IPS-18a (cell line): ENCODE measurements at regions not wholly inside any gene's neighbourhood (a gene's known extent, or its start where the extent isn't known, plus 50 kb on each side); places are given as distances from the start of the nearest gene placed in this dataset.

ENCODE experiments used
- H3K27ac ChIP-seq: one replicate; pipeline ENCODE4 v1.5.1; 2013; ENCODE audit warnings: low read length
- H3K27me3 ChIP-seq: one replicate; pipeline ENCODE4 v1.6.1; 2013; ENCODE audit warnings: mild to moderate bottlenecking, low read length; ENCODE audit not compliant: control insufficient read depth, insufficient read depth
- H3K36me3 ChIP-seq: one replicate; pipeline ENCODE4 v1.6.1; 2013; ENCODE audit warnings: low read depth, low read length; ENCODE audit not compliant: control insufficient read depth
- H3K4me1 ChIP-seq: one replicate; pipeline ENCODE4 v1.6.1; 2013; ENCODE audit warnings: low read depth, low read length; ENCODE audit not compliant: control insufficient read depth
- H3K4me3 ChIP-seq: one replicate; pipeline ENCODE4 v1.5.1; 2013; ENCODE audit warnings: low read length
- H3K9ac ChIP-seq: one replicate; pipeline ENCODE4 v1.6.1; 2013; ENCODE audit warnings: mild to moderate bottlenecking, low read length, moderate library complexity
- H3K9me3 ChIP-seq: one replicate; pipeline ENCODE4 v1.6.1; 2013; ENCODE audit warnings: low read depth, low read length; ENCODE audit not compliant: control insufficient read depth

DNA sequence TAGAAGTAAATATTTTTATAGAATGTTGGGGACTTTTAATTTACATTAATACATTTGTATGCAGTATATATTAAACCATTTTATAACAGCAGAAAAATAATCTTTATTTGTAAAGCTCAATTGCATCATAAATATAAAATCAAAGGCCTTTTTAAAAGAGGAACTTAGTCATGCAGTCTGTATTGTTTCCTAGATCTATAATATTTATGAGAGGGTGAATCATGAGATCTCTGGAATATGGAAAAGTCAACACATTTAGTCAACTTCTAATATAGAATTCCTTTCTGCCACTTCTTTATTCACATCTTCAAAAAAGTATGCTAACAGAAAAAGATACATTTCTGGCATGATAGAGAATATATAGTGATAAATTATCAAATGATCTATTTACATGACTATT lies 410.3 kb upstream of the ZNF385D start:
- Histone ChIP-seq H3K9me3 (no peaks in the 10 kb centered on the region), H3K4me1 (peaks cover 3% of the 10 kb centered on the region), H3K36me3 (no peaks in the 10 kb centered on the region), H3K4me3 (no peak overlapping the region), H3K27ac (no peak overlapping the region), H3K27me3 (no peaks in the 10 kb centered on the region), H3K9ac (no peak overlapping the region)

DNA sequence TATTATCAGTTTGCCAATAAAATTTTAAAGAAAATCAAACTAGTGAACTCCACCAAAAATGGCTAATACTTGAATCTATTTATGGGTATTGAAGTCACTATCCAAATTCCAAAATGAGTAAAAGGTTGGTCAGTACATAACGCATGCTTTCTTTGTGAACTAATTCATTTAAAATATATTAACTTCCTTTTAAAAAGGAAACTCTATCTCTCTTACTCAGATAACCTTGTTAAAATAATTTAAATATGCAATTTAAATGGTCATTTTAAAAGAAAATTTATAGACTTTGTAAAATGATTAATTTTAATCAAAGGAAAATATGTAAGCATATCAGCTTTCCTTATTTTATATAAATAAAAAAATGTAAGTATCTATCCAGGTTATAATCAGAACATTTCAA lies 419.4 kb upstream of the ZNF385D start:
- Histone ChIP-seq H3K4me1 (no peaks in the 10 kb centered on the region), H3K4me3 (no peak overlapping the region), H3K9ac (no peak overlapping the region), H3K36me3 (no peaks in the 10 kb centered on the region), H3K9me3 (no peaks in the 10 kb centered on the region), H3K27ac (no peak overlapping the region), H3K27me3 (no peaks in the 10 kb centered on the region)

DNA sequence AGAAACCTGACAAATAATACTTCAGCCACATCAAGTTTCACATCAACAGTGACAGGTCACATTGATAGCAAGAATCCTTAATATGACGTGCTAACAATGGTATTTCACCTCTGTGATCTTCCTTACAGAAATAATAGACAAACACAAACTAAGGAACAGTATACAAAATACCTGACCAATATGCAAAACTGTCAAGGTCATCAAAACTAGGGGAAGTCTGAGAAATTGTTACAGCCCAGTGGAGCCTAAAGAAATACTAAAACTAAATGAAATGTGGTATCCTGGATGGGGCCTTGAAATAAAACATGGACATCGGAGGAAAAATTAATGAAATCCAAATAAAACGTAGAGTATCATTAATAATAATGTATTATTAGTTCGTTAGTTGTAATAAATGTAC lies 422.0 kb upstream of the ZNF385D start:
- Histone ChIP-seq H3K9me3 (no peaks in the 10 kb centered on the region), H3K27me3 (no peaks in the 10 kb centered on the region), H3K27ac (no peak overlapping the region)

DNA sequence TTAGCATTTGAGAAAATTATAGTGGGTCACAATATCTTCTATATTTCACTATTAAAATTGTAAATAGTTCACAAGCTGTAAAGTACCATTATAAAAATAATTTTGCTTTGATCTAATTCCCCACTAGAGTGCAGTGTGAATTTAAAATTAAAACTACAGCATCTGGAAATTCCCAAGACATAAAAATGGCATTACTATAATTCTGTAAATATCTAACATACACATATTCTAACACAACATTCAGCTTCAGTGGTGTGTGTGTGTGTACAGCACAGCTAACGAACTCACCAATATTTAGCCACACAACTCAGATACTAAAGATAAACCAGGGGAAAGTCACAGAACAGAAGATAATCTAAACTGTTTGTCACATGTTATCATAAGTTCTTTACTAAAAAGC lies 424.9 kb upstream of the ZNF385D start:
- Histone ChIP-seq H3K36me3 (no peaks in the 10 kb centered on the region), H3K4me1 (no peaks in the 10 kb centered on the region), H3K27me3 (no peaks in the 10 kb centered on the region), H3K4me3 (no peak overlapping the region), H3K27ac (no peak overlapping the region), H3K9ac (no peak overlapping the region), H3K9me3 (no peaks in the 10 kb centered on the region)

More for the DNA sequence above, 422.0 kb upstream of the ZNF385D start:
- Histone ChIP-seq H3K4me1 (no peaks in the 10 kb centered on the region), H3K9ac (no peak overlapping the region), H3K36me3 (no peaks in the 10 kb centered on the region), H3K4me3 (no peak overlapping the region)

DNA sequence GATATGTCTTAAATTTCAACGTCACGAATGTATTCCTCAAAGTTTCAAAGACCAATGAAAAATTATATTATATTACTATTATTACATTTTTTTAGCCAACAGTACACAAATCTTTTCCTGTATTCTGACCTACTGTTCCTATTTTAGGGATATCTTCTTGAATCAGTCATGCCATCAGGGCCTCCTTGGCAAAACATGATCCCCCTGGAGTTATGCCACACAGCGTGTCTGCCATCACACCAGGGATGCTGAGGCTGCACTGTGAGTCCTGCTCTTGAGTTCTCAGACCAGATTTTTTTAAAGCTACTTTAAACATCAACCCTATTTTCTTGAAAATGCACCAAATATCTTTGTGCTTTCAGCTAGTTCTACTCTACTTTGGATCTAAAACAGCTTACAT lies 425.9 kb upstream of the ZNF385D start:
- Histone ChIP-seq H3K27ac (no peak overlapping the region), H3K4me3 (no peak overlapping the region), H3K9me3 (no peaks in the 10 kb centered on the region), H3K4me1 (no peaks in the 10 kb centered on the region), H3K9ac (no peak overlapping the region), H3K27me3 (no peaks in the 10 kb centered on the region), H3K36me3 (no peaks in the 10 kb centered on the region)

GRCh38 chr3:22189616-22190015 lies 438.6 kb upstream of the ZNF385D start:
- Histone ChIP-seq H3K9me3 (no peaks in the 10 kb centered on the region), H3K9ac (no peak overlapping the region), H3K4me1 (no peaks in the 10 kb centered on the region), H3K4me3 (no peak overlapping the region), H3K27me3 (no peaks in the 10 kb centered on the region), H3K27ac (no peak overlapping the region), H3K36me3 (no peaks in the 10 kb centered on the region)

DNA sequence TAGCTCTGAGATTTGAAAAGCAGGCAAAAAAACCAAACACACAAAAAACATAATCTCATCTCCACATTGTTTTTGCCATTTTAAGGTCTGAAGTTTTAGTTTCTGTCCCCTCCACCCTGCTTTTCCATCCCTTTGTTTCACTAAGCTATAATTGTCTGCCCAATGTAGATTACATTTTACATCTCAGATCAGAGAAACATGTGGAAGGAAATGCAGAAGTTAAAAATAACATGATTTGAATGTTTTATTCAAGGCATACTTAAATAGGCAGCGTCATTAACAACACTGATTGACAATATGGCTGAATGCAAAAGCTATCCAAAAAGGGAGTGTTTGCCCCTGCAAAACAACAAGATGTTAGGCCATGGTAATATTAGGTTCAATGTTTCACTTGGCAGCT lies 448.1 kb upstream of the ZNF385D start:
- H3K9me3 ChIP-seq = no peaks in the 10 kb centered on the region
- H3K27me3 ChIP-seq = no peaks in the 10 kb centered on the region
- H3K36me3 ChIP-seq = no peaks in the 10 kb centered on the region
- no peak overlapping the region for H3K9ac ChIP-seq
- H3K4me1 ChIP-seq = no peaks in the 10 kb centered on the region
- no peak overlapping the region for H3K27ac ChIP-seq
- H3K4me3 ChIP-seq = no peak overlapping the region

DNA sequence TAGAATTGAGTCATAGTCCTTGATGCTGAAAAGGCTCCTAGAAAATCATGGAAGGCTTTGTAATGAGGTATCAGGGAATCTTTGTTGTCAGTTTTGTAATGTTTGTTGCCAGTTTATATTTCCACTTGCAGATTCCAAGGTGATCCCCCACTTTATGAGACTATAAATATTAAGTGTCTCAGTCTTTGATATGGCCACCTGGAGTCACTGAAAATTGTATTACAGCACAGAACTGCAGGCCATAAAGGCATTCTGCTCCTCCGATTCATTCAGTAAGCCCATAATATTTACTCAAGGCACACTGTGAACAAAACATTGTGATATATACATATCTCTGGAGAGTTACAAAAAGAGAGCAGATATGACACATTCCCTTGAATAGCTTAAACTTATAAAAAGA lies 457.8 kb upstream of the ZNF385D start:
- no peaks in the 10 kb centered on the region for H3K4me1 ChIP-seq
- no peaks in the 10 kb centered on the region for H3K27me3 ChIP-seq
- H3K9ac ChIP-seq = no peak overlapping the region
- no peak overlapping the region for H3K27ac ChIP-seq
- H3K9me3 ChIP-seq = no peaks in the 10 kb centered on the region
- H3K36me3 ChIP-seq = no peaks in the 10 kb centered on the region
- no peak overlapping the region for H3K4me3 ChIP-seq

GRCh38 chr3:22209578-22209977 lies 458.6 kb upstream of the ZNF385D start:
- no peak overlapping the region for H3K27ac ChIP-seq
- no peaks in the 10 kb centered on the region for H3K4me1 ChIP-seq

DNA sequence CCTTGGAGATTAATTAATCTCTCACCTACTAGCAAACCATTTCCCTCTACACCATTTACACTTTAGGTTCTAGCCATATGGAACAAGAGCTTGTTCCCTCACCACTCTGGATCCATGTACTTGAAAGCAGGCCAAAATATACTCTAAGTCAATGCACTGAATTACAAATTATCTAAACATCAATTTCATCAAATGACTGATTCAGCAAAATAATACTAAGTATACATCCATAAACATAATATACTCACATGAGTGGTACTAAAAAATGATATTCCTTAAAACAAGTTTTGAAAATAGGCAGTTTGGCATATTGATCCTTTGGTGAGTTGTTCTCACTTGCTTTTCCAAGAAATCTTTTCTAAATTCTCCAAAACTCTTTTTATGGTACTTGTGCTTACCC lies 459.7 kb upstream of the ZNF385D start:
- H3K27ac ChIP-seq = no peak overlapping the region
- H3K4me3 ChIP-seq = no peak overlapping the region
- H3K27me3 ChIP-seq = no peaks in the 10 kb centered on the region
- H3K9ac ChIP-seq = no peak overlapping the region
- no peaks in the 10 kb centered on the region for H3K9me3 ChIP-seq
- H3K36me3 ChIP-seq = no peaks in the 10 kb centered on the region
- H3K4me1 ChIP-seq = no peaks in the 10 kb centered on the region

More at GRCh38 chr3:22209578-22209977, 458.6 kb upstream of the ZNF385D start:
- no peaks in the 10 kb centered on the region for H3K9me3 ChIP-seq
- H3K27me3 ChIP-seq = no peaks in the 10 kb centered on the region
- no peaks in the 10 kb centered on the region for H3K36me3 ChIP-seq
- H3K4me3 ChIP-seq = no peak overlapping the region
- no peak overlapping the region for H3K9ac ChIP-seq

DNA sequence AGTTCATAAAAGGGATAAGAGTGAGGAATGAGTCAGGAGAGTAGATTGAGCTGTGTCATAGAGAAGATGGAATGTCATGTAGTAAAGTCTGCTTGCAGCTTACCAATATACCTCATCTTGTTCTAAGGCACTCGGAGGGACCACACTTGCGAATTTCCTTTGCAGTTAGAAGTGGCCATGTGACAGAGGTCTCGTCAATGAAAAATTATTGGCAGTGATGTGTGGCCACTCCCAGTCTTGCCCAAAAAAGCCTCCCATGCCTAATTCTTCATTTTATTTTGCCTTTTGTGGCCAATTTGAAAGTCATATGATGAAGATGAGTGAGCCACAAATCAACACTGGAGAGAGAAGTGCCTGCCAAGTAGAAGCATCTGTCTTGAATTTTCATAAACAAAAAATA lies 465.6 kb upstream of the ZNF385D start:
- no peak overlapping the region for H3K27ac ChIP-seq
- no peaks in the 10 kb centered on the region for H3K4me1 ChIP-seq
- no peaks in the 10 kb centered on the region for H3K27me3 ChIP-seq
- H3K9me3 ChIP-seq = no peaks in the 10 kb centered on the region
- no peak overlapping the region for H3K4me3 ChIP-seq
- H3K9ac ChIP-seq = no peak overlapping the region
- no peaks in the 10 kb centered on the region for H3K36me3 ChIP-seq

- Histone ChIP-seq H3K36me3 (no peaks in the 10 kb centered on the region), H3K27ac (no peak overlapping the region), H3K4me1 (no peaks in the 10 kb centered on the region), H3K4me3 (no peak overlapping the region), H3K9me3 (no peaks in the 10 kb centered on the region), H3K27me3 (no peaks in the 10 kb centered on the region), H3K9ac (no peak overlapping the region)
Observed at GRCh38 chr3:22225161-22225560, 474.2 kb upstream of the ZNF385D start.
